ENCODE measurements at regions not wholly inside any gene's neighbourhood (a gene's known extent, or its start where the extent isn't known, plus 50 kb on each side); places are given as distances from the start of the nearest gene placed in this dataset.

- ChIA-PET POLR2A (ENCODE audit: unreplicated experiment) (no interaction called here), CTCF (no interaction called here)
- no peak overlapping the region for H3K23ac ChIP-seq (ENCODE audit: low read depth, low read length)
- no peak overlapping the region for H3K18ac ChIP-seq (ENCODE audit: low read depth, low read length)
- no peak overlapping the region for H2AK9ac ChIP-seq (replicated peaks; ENCODE audit: low read depth, low read length, poor library complexity)
- 0 out of 2 replicates have a peak, but pooled peaks cover 1% of the 10 kb centered on the region for H3K4me1 ChIP-seq (ENCODE audit: control insufficient read depth, insufficient read depth, low read length)
- H4K91ac ChIP-seq (ENCODE audit: insufficient read depth, low read depth, low read length), result no peak overlapping the region
- no peak overlapping the region for H3K4me3 ChIP-seq (ENCODE audit: insufficient read depth, low read depth, low read length)
- no peak overlapping the region for H2AK5ac ChIP-seq (ENCODE audit: low read depth, low read length)
- TF ChIP-seq CEBPB (IDR thresholded peaks at IDR 0.05; ENCODE audit: low read depth, low read length) (no peak), BHLHE40 (IDR thresholded peaks at IDR 0.05; ENCODE audit: low read depth, low read length) (no peak), MXI1 (IDR thresholded peaks at IDR 0.05; ENCODE audit: borderline replicate concordance, low read depth, low read length) (no peak), POLR2A (IDR thresholded peaks at IDR 0.05; ENCODE audit: low read depth, low read length) (no peak), ELK1 (IDR thresholded peaks at IDR 0.05; ENCODE audit: borderline replicate concordance, low read depth, low read length) (no peak), USF2 (IDR thresholded peaks at IDR 0.05; ENCODE audit: low read depth, low read length) (no peak), RCOR1 (IDR thresholded peaks at IDR 0.05; ENCODE audit: insufficient replicate concordance, low read length) (no peak), MAFK (IDR thresholded peaks at IDR 0.05; ENCODE audit: low read depth, low read length) (no peak), CHD1 (IDR thresholded peaks at IDR 0.05; ENCODE audit: low read depth, low read length) (no peak), MAZ (IDR thresholded peaks at IDR 0.05; ENCODE audit: borderline replicate concordance, low read depth, low read length) (no peak), SMC3 (IDR thresholded peaks at IDR 0.05; ENCODE audit: low read depth, low read length) (no peak), RAD21 (IDR thresholded peaks at IDR 0.05; ENCODE audit: low read length) (no peak), RFX5 (IDR thresholded peaks at IDR 0.05; ENCODE audit: low read depth, low read length) (no peak)
- TF ChIP-seq, protein P1, sequence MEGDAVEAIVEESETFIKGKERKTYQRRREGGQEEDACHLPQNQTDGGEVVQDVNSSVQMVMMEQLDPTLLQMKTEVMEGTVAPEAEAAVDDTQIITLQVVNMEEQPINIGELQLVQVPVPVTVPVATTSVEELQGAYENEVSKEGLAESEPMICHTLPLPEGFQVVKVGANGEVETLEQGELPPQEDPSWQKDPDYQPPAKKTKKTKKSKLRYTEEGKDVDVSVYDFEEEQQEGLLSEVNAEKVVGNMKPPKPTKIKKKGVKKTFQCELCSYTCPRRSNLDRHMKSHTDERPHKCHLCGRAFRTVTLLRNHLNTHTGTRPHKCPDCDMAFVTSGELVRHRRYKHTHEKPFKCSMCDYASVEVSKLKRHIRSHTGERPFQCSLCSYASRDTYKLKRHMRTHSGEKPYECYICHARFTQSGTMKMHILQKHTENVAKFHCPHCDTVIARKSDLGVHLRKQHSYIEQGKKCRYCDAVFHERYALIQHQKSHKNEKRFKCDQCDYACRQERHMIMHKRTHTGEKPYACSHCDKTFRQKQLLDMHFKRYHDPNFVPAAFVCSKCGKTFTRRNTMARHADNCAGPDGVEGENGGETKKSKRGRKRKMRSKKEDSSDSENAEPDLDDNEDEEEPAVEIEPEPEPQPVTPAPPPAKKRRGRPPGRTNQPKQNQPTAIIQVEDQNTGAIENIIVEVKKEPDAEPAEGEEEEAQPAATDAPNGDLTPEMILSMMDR (conservative IDR thresholded peaks at IDR 0.05; ENCODE audit: low read depth, low read length), result no peak
- ATAC-seq (ENCODE audit: low read depth) (no peak), DNase-seq (no peak)
- BruUV-seq (replicated peaks), result no TSS peak
- no peak overlapping the region for H4K8ac ChIP-seq (ENCODE audit: low read depth in 2 of 2, low read length in 2 of 2)
- H2BK15ac ChIP-seq (ENCODE audit: low read depth, low read length), result no peak overlapping the region
- no peak overlapping the region for H3K14ac ChIP-seq (replicated peaks; ENCODE audit: low read depth, low read length)
- H3K9me3 ChIP-seq (ENCODE audit: control insufficient read depth, insufficient read depth, low read length), result no peaks in the 10 kb centered on the region
- 0% methylated on average over 2 of the region's 3 CpGs; no CpG with 5 or more reads in 1 of the 2 experiments for WGBS, 2 experiments (ENCODE audit: extremely low coverage in 2 of 2, insufficient read length in 1 of 2)
- dilution Hi-C loops (cut with HindIII; ENCODE audit: low sequenced_read_pairs, unreplicated experiment) (no loop called here), intact Hi-C loops (cut with micrococcal nuclease) (no loop called here), in situ Hi-C loops (cut with MboI; ENCODE audit: low sequenced_read_pairs) (no loop called here)
- H4K5ac ChIP-seq (ENCODE audit: low read depth, low read length), result no peak overlapping the region
- H3K9me1 ChIP-seq (ENCODE audit: insufficient read depth, low read length), result no peaks in the 10 kb centered on the region
- peaks cover 29% of the 10 kb centered on the region for H3K27me3 ChIP-seq (ENCODE audit: control insufficient read depth, insufficient read depth, low read length)
- no peak overlapping the region for H2BK20ac ChIP-seq (ENCODE audit: low read depth, low read length)
- no peak overlapping the region for H2BK5ac ChIP-seq (ENCODE audit: low read depth, low read length, poor library complexity, severe bottlenecking)
- H3K4ac ChIP-seq (ENCODE audit: low read depth, low read length), result no peak overlapping the region
- no peak overlapping the region for H3K56ac ChIP-seq (ENCODE audit: extremely low read depth, insufficient read depth, low read length)
- H3K27ac ChIP-seq (ENCODE audit: insufficient read depth, low read length), result no peak overlapping the region
- H3K9ac ChIP-seq (ENCODE audit: low read depth, low read length), result no peak overlapping the region
- no peak overlapping the region for H2BK120ac ChIP-seq (ENCODE audit: low read depth, low read length)
- no peaks in the 10 kb centered on the region for H3K79me1 ChIP-seq (ENCODE audit: low read depth in 1 of 2, low read length in 2 of 2)
- no peak overlapping the region for H3K4me2 ChIP-seq (ENCODE audit: low read depth, low read length)
- no peak overlapping the region for H2AFZ ChIP-seq (replicated peaks; ENCODE audit: low read length, poor library complexity)
- no peaks in the 10 kb centered on the region for H4K20me1 ChIP-seq (ENCODE audit: insufficient read depth, low read length)
- H3K36me3 ChIP-seq (ENCODE audit: control insufficient read depth, insufficient read depth, low read length), result no peaks in the 10 kb centered on the region
Observed at GRCh38 chr3:72698154-72698917, 149.9 kb downstream of the SHQ1 start.

Measured in IMR-90 (cell line).